ENCODE measurements at regions not wholly inside any gene's neighbourhood (a gene's known extent, or its start where the extent isn't known, plus 50 kb on each side); places are given as distances from the start of the nearest gene placed in this dataset.

DNA sequence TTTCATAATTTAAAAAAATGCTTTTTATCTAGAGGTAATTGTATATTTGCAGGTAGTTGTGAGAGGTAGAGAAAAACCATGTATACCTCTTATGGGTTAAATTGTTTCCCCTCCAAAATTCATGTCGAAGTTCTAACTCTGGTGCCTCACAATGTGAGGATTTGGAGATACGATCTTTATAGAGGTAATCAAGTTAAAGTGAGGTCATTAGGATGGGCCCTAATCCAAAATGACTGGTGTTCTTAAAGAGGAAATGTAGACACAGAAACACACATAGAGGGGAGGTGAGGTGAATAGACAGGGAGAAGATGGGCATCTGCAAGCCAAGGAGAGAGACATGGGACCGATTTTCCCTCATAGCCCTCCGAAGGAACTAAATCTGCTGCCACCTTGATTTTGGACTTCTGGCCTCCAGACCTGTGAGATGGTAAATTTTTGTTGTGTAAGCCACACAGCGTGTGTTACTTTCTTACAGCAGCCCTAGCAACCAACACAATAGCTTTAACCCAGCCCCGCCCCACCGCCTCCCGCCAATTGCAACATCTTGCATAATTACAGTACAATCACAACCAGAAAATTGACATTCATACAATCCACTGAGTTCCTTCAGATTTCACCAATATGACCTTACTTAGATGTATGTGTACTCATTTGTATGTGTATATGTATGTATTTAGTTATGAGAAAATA is 208.9 kb downstream of the MIB1 start:
- FAIRE-seq = peak; percentile 40
- Histone ChIP-seq H3K4me3 (ENCODE audit: low read depth, low read length) (no peak overlapping the region), H3K27me3 (ENCODE audit: control insufficient read depth, insufficient read depth, low read length) (no peaks in the 10 kb centered on the region), H3K36me3 (ENCODE audit: control insufficient read depth, insufficient read depth, low read length) (no peaks in the 10 kb centered on the region)
- TF ChIP-seq, protein P1, sequence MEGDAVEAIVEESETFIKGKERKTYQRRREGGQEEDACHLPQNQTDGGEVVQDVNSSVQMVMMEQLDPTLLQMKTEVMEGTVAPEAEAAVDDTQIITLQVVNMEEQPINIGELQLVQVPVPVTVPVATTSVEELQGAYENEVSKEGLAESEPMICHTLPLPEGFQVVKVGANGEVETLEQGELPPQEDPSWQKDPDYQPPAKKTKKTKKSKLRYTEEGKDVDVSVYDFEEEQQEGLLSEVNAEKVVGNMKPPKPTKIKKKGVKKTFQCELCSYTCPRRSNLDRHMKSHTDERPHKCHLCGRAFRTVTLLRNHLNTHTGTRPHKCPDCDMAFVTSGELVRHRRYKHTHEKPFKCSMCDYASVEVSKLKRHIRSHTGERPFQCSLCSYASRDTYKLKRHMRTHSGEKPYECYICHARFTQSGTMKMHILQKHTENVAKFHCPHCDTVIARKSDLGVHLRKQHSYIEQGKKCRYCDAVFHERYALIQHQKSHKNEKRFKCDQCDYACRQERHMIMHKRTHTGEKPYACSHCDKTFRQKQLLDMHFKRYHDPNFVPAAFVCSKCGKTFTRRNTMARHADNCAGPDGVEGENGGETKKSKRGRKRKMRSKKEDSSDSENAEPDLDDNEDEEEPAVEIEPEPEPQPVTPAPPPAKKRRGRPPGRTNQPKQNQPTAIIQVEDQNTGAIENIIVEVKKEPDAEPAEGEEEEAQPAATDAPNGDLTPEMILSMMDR (IDR thresholded peaks at IDR 0.05; ENCODE audit: insufficient read depth, low read length, severe bottlenecking) = no peak
- peak; percentile 21 for DNase-seq (ENCODE audit: low read depth)

DNA sequence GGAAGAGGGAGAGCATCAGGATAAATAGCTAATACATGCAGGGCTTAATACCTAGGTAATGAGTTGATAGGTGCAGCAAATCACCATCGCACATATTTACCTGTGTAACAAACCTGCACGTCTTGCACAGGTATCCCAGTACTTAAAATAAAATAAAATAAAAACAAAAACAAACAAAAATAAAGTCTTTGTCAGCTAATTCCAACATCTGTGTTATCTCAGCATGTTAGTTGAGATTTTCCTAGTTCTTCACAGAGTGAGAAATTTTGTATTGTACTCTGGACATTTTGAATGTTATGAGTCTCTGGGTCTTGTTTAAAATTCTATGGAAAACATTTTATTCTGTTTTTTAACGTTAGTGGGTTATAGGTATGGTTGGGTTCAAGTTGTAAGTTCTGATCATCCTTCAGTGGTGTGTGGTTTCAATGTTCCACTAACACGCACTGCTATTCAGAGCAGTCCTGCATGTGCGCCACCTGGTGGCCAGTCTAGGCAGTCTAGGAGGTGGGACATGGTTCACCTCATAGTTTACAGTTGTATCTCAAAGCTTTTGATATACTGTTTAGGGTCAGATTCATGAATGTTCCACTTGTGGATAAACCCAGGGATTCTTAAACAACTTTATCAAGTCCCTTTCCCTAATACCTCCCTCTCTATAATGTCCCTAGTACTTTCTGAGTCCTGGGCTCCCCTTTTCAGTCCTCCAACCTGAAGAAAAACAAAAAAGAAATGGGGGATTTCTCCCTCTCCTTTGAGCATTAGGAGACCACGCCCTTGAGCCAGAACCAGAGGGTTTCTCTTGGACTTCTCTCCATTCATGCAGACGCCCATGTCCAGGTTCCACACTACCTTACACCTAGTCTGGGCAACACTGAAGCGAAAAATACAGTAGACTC is 213.4 kb upstream of the GATA6 start:
- Histone ChIP-seq H3K4me3 (ENCODE audit: low read depth, low read length) (no peak overlapping the region), H3K27me3 (ENCODE audit: control insufficient read depth, insufficient read depth, low read length) (no peaks in the 10 kb centered on the region), H3K36me3 (ENCODE audit: control insufficient read depth, insufficient read depth, low read length) (no peaks in the 10 kb centered on the region)
- DNase-seq (ENCODE audit: low read depth) (peak; percentile 46), FAIRE-seq (peak; percentile 72)
- TF ChIP-seq, protein P1 (IDR thresholded peaks at IDR 0.05; ENCODE audit: insufficient read depth, low read length, severe bottlenecking) = peak; percentile 83

DNA sequence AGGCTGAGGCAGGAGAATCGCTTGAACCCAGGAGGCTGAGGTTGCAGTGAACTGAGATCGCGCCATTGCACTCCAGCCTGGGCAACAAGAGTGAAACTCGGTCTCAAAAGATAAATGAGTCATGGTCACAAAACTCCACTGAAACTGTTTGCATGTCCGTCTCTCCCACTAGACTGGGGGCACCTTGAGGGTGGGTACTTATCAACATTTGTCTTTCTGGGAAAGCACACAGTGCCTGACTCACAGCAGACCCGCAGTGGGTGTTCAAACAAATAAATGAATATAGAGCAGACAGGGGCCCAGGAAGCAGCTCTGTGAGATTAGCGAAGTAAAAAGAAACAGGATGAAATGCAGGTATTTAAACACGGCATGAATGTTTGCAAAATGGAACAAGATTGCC is 211.1 kb upstream of the GATA6 start:
- no peaks in the 10 kb centered on the region for H3K36me3 ChIP-seq (ENCODE audit: control insufficient read depth, insufficient read depth, low read length)
- no peaks in the 10 kb centered on the region for H3K27me3 ChIP-seq (ENCODE audit: control insufficient read depth, insufficient read depth, low read length)
- FAIRE-seq (no peak), DNase-seq (ENCODE audit: low read depth) (no peak)
- TF ChIP-seq, protein P1 (IDR thresholded peaks at IDR 0.05; ENCODE audit: insufficient read depth, low read length, severe bottlenecking) = no peak
- no peak overlapping the region for H3K4me3 ChIP-seq (ENCODE audit: low read depth, low read length)

DNA sequence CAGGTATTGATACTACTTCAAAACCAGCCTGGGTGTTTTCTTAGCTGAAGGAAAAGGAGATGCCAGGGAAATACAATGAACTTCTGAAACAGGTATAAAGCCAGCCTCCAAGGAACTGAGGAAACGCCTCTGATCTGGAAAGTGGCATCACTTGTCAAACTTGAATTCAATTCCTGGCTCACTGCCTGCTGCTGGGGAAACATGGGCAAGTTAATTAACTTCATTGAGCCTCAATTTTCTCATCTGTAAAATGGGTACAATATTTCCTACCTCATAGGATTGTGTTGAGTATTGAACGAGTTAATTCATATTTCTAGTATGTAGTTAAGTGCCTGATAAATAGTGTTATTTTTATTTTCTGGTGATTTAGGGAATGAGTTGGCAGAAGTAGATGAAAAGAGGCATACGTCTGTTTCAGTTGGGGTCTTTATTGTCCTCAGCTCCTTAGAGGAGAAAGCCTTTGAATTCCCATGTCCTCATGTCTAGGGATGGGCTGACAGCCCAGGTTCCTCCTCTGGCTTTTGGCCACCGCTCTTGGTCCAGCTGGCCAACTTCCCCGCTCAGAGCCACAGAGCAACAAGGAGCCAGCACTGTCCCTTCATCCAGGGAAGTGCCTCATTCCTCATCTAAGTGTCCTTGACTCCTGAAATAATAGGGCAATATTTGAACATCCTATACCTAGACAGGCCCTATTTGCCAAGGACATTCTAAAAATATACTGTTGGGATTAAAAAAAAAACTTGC is 210.5 kb upstream of the GATA6 start:
- H3K27me3 ChIP-seq (ENCODE audit: control insufficient read depth, insufficient read depth, low read length) = no peaks in the 10 kb centered on the region
- TF ChIP-seq, protein P1 (IDR thresholded peaks at IDR 0.05; ENCODE audit: insufficient read depth, low read length, severe bottlenecking) = no peak

DNA sequence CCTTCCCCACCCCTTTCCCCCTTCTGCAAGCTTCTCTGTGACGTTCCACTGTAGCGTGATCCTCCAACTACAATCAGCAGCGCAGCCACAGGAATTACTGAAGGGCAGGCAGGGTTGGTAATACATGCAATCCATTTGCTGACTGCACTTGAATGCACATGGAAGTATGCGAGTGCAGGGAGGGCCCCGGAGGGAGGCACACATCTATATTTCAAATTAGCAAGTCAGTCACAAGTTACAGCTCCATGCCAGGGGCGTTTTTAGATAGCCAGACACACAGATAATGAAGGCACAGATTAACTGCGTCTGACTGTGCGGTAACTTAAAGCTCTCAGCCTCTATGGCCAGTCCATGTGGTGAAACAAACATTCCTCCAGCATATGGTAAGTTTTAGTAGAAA is 209.2 kb upstream of the GATA6 start:
- Histone ChIP-seq H3K27me3 (ENCODE audit: control insufficient read depth, insufficient read depth, low read length) (no peaks in the 10 kb centered on the region), H3K4me3 (ENCODE audit: low read depth, low read length) (no peak overlapping the region), H3K36me3 (ENCODE audit: control insufficient read depth, insufficient read depth, low read length) (no peaks in the 10 kb centered on the region)
- DNase-seq (ENCODE audit: low read depth) (no peak), FAIRE-seq (no peak)
- TF ChIP-seq, protein P1 (IDR thresholded peaks at IDR 0.05; ENCODE audit: insufficient read depth, low read length, severe bottlenecking) = no peak

More for the DNA sequence above, 210.5 kb upstream of the GATA6 start:
- no peaks in the 10 kb centered on the region for H3K36me3 ChIP-seq (ENCODE audit: control insufficient read depth, insufficient read depth, low read length)
- FAIRE-seq = no peak
- no peak overlapping the region for H3K4me3 ChIP-seq (ENCODE audit: low read depth, low read length)
- DNase-seq (ENCODE audit: low read depth) = no peak
